ENCODE measurements at regions not wholly inside any gene's neighbourhood (a gene's known extent, or its start where the extent isn't known, plus 50 kb on each side); places are given as distances from the start of the nearest gene placed in this dataset.

DNA sequence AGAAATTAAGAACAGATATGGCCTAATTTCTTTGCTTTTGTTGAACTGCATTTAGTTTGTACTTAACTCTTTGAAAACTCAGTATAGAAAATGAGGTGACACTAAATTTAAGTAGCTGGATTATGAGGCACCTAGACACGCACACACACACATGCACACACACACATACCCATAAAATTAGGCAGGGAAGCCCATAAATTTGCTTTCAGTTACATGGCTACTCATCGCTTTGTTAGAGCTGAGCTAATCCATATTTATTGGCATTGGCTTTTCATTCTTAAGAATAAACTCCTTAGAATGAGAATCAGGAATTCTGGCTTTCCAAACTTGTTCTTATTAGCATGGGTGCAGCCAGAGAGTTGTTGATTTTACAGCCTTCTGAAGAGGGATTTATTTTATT is 61.7 kb upstream of the MBNL2 start:
- TF ChIP-seq, protein P1, sequence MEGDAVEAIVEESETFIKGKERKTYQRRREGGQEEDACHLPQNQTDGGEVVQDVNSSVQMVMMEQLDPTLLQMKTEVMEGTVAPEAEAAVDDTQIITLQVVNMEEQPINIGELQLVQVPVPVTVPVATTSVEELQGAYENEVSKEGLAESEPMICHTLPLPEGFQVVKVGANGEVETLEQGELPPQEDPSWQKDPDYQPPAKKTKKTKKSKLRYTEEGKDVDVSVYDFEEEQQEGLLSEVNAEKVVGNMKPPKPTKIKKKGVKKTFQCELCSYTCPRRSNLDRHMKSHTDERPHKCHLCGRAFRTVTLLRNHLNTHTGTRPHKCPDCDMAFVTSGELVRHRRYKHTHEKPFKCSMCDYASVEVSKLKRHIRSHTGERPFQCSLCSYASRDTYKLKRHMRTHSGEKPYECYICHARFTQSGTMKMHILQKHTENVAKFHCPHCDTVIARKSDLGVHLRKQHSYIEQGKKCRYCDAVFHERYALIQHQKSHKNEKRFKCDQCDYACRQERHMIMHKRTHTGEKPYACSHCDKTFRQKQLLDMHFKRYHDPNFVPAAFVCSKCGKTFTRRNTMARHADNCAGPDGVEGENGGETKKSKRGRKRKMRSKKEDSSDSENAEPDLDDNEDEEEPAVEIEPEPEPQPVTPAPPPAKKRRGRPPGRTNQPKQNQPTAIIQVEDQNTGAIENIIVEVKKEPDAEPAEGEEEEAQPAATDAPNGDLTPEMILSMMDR (IDR thresholded peaks at IDR 0.05): no peak
- TF ChIP-seq, protein P2, sequence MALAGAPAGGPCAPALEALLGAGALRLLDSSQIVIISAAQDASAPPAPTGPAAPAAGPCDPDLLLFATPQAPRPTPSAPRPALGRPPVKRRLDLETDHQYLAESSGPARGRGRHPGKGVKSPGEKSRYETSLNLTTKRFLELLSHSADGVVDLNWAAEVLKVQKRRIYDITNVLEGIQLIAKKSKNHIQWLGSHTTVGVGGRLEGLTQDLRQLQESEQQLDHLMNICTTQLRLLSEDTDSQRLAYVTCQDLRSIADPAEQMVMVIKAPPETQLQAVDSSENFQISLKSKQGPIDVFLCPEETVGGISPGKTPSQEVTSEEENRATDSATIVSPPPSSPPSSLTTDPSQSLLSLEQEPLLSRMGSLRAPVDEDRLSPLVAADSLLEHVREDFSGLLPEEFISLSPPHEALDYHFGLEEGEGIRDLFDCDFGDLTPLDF (CRISPR knock-in tag; IDR thresholded peaks at IDR 0.05): no peak
- no peak for TF ChIP-seq ZBTB21 (CRISPR knock-in tag; IDR thresholded peaks at IDR 0.05; ENCODE audit: borderline replicate concordance)

All from WTC11 (cell line).